GM21515 (cell line): ENCODE measurements at regions not wholly inside any gene's neighbourhood (a gene's known extent, or its start where the extent isn't known, plus 50 kb on each side); places are given as distances from the start of the nearest gene placed in this dataset.

ENCODE experiments used
- ATAC-seq: cut with Tn5 transposase; IDR thresholded peaks from one replicate; pipeline ENCODE4 v1.9.1; 2021; ENCODE audit not compliant: unreplicated experiment

- no peak for ATAC-seq
Observed at GRCh38 chr3:135898774-135899173, 66.8 kb upstream of the PPP2R3A start.

GRCh38 chr3:135905058-135905724 is 60.3 kb upstream of the PPP2R3A start:
- ATAC-seq = no peak

- no peak for ATAC-seq
Observed at GRCh38 chr3:135907422-135908165, 57.9 kb upstream of the PPP2R3A start.

DNA sequence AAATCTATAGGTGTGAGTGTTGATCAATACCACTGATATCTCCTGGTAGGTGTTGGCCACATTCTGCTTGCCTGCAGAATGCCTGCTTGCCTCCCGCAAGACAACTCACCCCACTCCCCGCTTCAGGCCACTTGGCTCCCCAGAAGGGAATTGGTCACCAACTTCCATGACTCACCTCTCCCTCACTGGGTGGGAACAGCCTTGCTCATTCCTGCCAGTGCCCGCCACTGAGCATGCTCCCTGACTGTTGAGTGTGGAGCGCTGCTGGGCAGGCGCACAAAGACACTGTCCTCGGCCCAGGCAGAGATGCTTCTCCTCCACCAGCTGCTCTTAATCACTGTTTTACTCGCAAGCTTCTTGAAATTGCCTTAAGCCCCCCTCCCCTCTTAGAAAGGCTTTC is 57.3 kb upstream of the PPP2R3A start:
- no peak for ATAC-seq

DNA sequence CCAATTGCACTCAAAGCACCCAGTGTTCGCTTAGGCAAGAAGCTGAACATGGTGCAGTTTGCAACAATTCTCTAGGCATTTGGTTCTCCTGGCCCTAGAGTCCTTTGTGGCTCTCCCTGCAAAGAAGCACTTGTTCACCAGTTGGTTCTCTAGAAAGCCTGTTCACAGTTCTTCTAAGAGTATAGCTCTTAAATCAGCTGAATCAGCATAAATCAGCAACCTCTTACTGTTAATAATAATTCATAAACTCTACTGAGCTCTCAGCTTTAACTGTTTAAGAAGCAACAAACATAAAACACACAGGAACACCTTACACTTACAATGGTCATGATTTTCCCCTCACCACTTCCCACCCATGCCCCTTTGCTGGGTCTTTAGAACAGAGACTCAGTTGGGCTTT is 56.8 kb upstream of the PPP2R3A start:
- ATAC-seq = no peak

DNA sequence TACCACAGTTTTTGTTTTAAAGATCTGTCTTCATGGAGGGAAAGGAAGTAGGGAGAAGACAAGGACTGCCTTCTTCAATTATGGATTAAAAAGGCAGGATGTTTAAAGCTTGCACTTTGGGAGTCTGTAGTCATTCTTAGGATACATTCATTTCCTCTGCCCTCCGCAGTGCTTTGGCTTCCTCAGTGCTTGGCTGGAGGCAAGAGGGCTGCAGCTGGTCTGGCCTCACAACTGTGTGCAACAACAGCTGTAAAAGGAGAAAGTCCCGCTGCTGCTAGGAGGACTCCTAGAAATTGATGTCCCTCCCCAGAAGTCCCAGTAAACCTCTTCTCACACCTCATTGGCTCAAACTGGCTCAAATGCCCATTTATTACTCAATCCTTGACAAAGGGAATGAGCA is 54.4 kb upstream of the PPP2R3A start:
- no peak for ATAC-seq

GRCh38 chr3:135915206-135915605 is 50.3 kb upstream of the PPP2R3A start:
- ATAC-seq = no peak
